ENCODE measurements at regions not wholly inside any gene's neighbourhood (a gene's known extent, or its start where the extent isn't known, plus 50 kb on each side); places are given as distances from the start of the nearest gene placed in this dataset. TPM values are rescaled to one million over a fixed set of nuclear protein-coding genes. Genes with fewer than 3 reads are reported as not detected.

DNA sequence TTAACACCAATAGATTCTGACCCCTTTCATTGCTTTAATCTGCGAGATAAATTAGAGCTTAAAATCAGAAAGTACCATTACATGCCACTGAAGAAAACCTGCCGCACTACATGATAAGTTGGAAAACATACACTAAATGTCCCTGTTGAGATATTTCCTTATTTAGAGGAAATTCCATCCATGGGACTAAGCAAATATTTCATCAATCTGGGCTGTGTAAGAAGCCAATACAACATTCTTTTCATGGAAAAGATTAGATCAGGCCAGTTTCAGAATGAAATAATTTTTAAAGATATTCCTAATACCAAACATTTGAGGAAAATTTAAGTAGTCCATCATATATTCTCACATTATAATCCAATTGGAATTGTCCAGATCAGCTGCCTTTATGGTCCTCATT is 112.8 kb downstream of the LLPH start:
- no TSS peak for BruUV-seq (replicated peaks)

More for the DNA sequence above, 112.8 kb downstream of the LLPH start:
- Histone ChIP-seq H3K79me2 (ENCODE audit: insufficient read depth, low read depth, low read length) (no peaks in the 10 kb centered on the region), H3K4me1 (ENCODE audit: insufficient read depth, low read length, poor library complexity, severe bottlenecking) (no peaks in the 10 kb centered on the region), H3K4me2 (ENCODE audit: low read length) (no peak overlapping the region), H3K27ac (ENCODE audit: low read depth, low read length, poor library complexity, severe bottlenecking) (no peak overlapping the region), H2AFZ (ENCODE audit: low read length) (no peak overlapping the region), H3K36me3 (ENCODE audit: insufficient read depth, low read length) (no peaks in the 10 kb centered on the region), H4K20me1 (ENCODE audit: insufficient read depth, low read length) (no peaks in the 10 kb centered on the region), H3K4me3 (ENCODE audit: low read depth, low read length, poor library complexity, severe bottlenecking) (no peak overlapping the region), H3K9me2 (ENCODE audit: insufficient read depth, low read length) (no peaks in the 10 kb centered on the region), H3K9me3 (ENCODE audit: low read length) (no peaks in the 10 kb centered on the region)
- POLR2A ChIA-PET: interaction anchor here (0.6 kb wide), 1 partner anchor 894 kb away, joined by 3 read pairs; no protein-coding TSS in a partner anchor
- DNase-seq (ENCODE audit: low spot score): no peak
- CTCF ChIA-PET (ENCODE audit: unreplicated experiment): no interaction called here
- TF ChIP-seq, protein P1, sequence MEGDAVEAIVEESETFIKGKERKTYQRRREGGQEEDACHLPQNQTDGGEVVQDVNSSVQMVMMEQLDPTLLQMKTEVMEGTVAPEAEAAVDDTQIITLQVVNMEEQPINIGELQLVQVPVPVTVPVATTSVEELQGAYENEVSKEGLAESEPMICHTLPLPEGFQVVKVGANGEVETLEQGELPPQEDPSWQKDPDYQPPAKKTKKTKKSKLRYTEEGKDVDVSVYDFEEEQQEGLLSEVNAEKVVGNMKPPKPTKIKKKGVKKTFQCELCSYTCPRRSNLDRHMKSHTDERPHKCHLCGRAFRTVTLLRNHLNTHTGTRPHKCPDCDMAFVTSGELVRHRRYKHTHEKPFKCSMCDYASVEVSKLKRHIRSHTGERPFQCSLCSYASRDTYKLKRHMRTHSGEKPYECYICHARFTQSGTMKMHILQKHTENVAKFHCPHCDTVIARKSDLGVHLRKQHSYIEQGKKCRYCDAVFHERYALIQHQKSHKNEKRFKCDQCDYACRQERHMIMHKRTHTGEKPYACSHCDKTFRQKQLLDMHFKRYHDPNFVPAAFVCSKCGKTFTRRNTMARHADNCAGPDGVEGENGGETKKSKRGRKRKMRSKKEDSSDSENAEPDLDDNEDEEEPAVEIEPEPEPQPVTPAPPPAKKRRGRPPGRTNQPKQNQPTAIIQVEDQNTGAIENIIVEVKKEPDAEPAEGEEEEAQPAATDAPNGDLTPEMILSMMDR (conservative IDR thresholded peaks at IDR 0.05; ENCODE audit: low read length): no peak
- TF ChIP-seq EZH2phosphoT487 (IDR thresholded peaks at IDR 0.05; ENCODE audit: borderline replicate concordance, low read depth, low read length): no peak
- intact Hi-C loops (cut with micrococcal nuclease; ENCODE audit: unreplicated experiment): no loop called here

Small RNAs in the stretch of these regions (microRNA-seq; reads per million reads assigned to microRNA genes)
- gene MIR6074 (ENCODE audit: borderline replicate concordance): not detected

Small RNAs in the stretch of these regions (small RNA-seq; reads per million reads assigned to genes)
- gene MIR6074 (not detected), gene RNA5SP362 (not detected)
